HG02852 (cell line): ENCODE measurements at regions not wholly inside any gene's neighbourhood (a gene's known extent, or its start where the extent isn't known, plus 50 kb on each side); places are given as distances from the start of the nearest gene placed in this dataset.

Experiments
- ATAC-seq: cut with Tn5 transposase; IDR thresholded peaks from one replicate; pipeline ENCODE4 v1.9.1; 2021; ENCODE audit warnings: mild to moderate bottlenecking, moderate library complexity; ENCODE audit not compliant: unreplicated experiment

- no peak for ATAC-seq
Observed at GRCh38 chr12:13451776-13452175, 255.2 kb downstream of the EMP1 start.

GRCh38 chr12:13450231-13451080 is 253.9 kb downstream of the EMP1 start:
- ATAC-seq = no peak

GRCh38 chr12:13444076-13444475 is 247.6 kb downstream of the EMP1 start:
- no peak for ATAC-seq

GRCh38 chr12:13443498-13443897 is 247.0 kb downstream of the EMP1 start:
- no peak for ATAC-seq

GRCh38 chr12:13443028-13443427 is 246.5 kb downstream of the EMP1 start:
- no peak for ATAC-seq

GRCh38 chr12:13442457-13442856 is 245.9 kb downstream of the EMP1 start:
- no peak for ATAC-seq

- ATAC-seq = no peak
Observed at GRCh38 chr12:13440844-13441243, 244.3 kb downstream of the EMP1 start.

GRCh38 chr12:13437541-13437940 is 241.0 kb downstream of the EMP1 start:
- ATAC-seq = no peak

- no peak for ATAC-seq
Observed at GRCh38 chr12:13436696-13437391, 240.3 kb downstream of the EMP1 start.

GRCh38 chr12:13436182-13436581 is 239.7 kb downstream of the EMP1 start:
- no peak for ATAC-seq

GRCh38 chr12:13435235-13435933 is 238.9 kb downstream of the EMP1 start:
- ATAC-seq = no peak

GRCh38 chr12:13433768-13434167 is 237.2 kb downstream of the EMP1 start:
- no peak for ATAC-seq

- ATAC-seq = no peak
Observed at GRCh38 chr12:13431041-13431440, 234.5 kb downstream of the EMP1 start.

- ATAC-seq = no peak
Observed at GRCh38 chr12:13428538-13429265, 232.2 kb downstream of the EMP1 start.

- ATAC-seq = no peak
Observed at GRCh38 chr12:13425766-13426165, 229.2 kb downstream of the EMP1 start.

- no peak for ATAC-seq
Observed at GRCh38 chr12:13422291-13422690, 225.8 kb downstream of the EMP1 start.

- no peak for ATAC-seq
Observed at GRCh38 chr12:13417516-13417915, 221.0 kb downstream of the EMP1 start.

- no peak for ATAC-seq
Observed at GRCh38 chr12:13411287-13411686, 214.8 kb downstream of the EMP1 start.

- ATAC-seq = no peak
Observed at GRCh38 chr12:13405961-13406703, 209.6 kb downstream of the EMP1 start.
